Colonic mucosa (tissue), 4 donors: ENCODE measurements at regions not wholly inside any gene's neighbourhood (a gene's known extent, or its start where the extent isn't known, plus 50 kb on each side); places are given as distances from the start of the nearest gene placed in this dataset.

Source experiments
- DNase-seq: peaks from one replicate; pipeline ENCODE4 v3.0.0-alpha.2; 2020
- H3K27ac ChIP-seq: fragments of 200-600 bp; one replicate; pipeline ENCODE4 v1.8.0; 2021
- H3K27me3 ChIP-seq: fragments of 200-600 bp; one replicate; pipeline ENCODE4 v1.8.0; 2021
- H3K36me3 ChIP-seq: fragments of 200-600 bp; one replicate; pipeline ENCODE4 v1.8.0; 2021
- H3K4me1 ChIP-seq: fragments of 200-600 bp; one replicate; pipeline ENCODE4 v1.8.0; 2021; ENCODE audit warnings: mild to moderate bottlenecking
- H3K4me3 ChIP-seq: fragments of 200-600 bp; one replicate; pipeline ENCODE4 v1.8.0; 2021
- H3K9ac ChIP-seq, 2 donors: one replicate each; pipeline ENCODE4 v1.7.0; 2013; ENCODE audit warnings: control low read depth in 2 of 2, low read depth in 2 of 2, low read length in 2 of 2
- H3K9me3 ChIP-seq: fragments of 200-600 bp; one replicate; pipeline ENCODE4 v1.8.0; 2021
- CTCF ChIP-seq: fragments of 200-600 bp; IDR thresholded peaks from one replicate; pipeline ENCODE4 v1.8.0; 2022; ENCODE audit warnings: antibody characterized with exemption, mild to moderate bottlenecking
- intact Hi-C: fragments of 100-400 bp; cut with DNase I; formaldehyde crosslinking; loops from one replicate; pipeline ENCODE4 v1.14.1; 2022
- donor health status: healthy.
- donor health status: DM: no; HTN: no; CAD: no.
- donor health status: DM: no; HTN: no; CAD: no.

GRCh38 chr16:72388007-72388406 lies 216.1 kb upstream of the PMFBP1 start:
- Histone ChIP-seq H3K36me3 (no peaks in the 10 kb centered on the region), H3K27ac (no peak overlapping the region), H3K9me3 (no peaks in the 10 kb centered on the region), H3K4me3 (no peak overlapping the region), H3K4me1 (no peaks in the 10 kb centered on the region), H3K9ac (no peak overlapping the region), H3K27me3 (no peaks in the 10 kb centered on the region)
- no peak for DNase-seq
- intact Hi-C loops, result no loop called here
- TF ChIP-seq CTCF, result no peak

- DNase-seq, result no peak
- Histone ChIP-seq H3K9ac (no peak overlapping the region), H3K36me3 (no peaks in the 10 kb centered on the region), H3K4me1 (no peaks in the 10 kb centered on the region), H3K27me3 (no peaks in the 10 kb centered on the region), H3K4me3 (no peak overlapping the region), H3K27ac (no peak overlapping the region), H3K9me3 (no peaks in the 10 kb centered on the region)
- intact Hi-C loops, result no loop called here
- TF ChIP-seq CTCF, result no peak
These were observed 212.7 kb upstream of the PMFBP1 start for GRCh38 chr16:72384651-72385050.

- H3K4me1 ChIP-seq, result no peaks in the 10 kb centered on the region
- TF ChIP-seq CTCF, result no peak
- no peak overlapping the region for H3K27ac ChIP-seq
- H3K9me3 ChIP-seq, result no peaks in the 10 kb centered on the region
- intact Hi-C loops, result no loop called here
- H3K36me3 ChIP-seq, result no peaks in the 10 kb centered on the region
- no peaks in the 10 kb centered on the region for H3K27me3 ChIP-seq
- no peak overlapping the region for H3K4me3 ChIP-seq
- DNase-seq, result no peak
- no peak overlapping the region for H3K9ac ChIP-seq
These were observed 208.3 kb upstream of the PMFBP1 start for GRCh38 chr16:72380283-72380682.

GRCh38 chr16:72373201-72373600 lies 201.2 kb upstream of the PMFBP1 start:
- no peaks in the 10 kb centered on the region for H3K9me3 ChIP-seq
- H3K9ac ChIP-seq, result no peak overlapping the region
- no peaks in the 10 kb centered on the region for H3K27me3 ChIP-seq
- no peak for TF ChIP-seq CTCF
- no peaks in the 10 kb centered on the region for H3K36me3 ChIP-seq
- intact Hi-C loops, result no loop called here
- no peak overlapping the region for H3K4me3 ChIP-seq
- H3K27ac ChIP-seq, result no peak overlapping the region
- no peak for DNase-seq
- no peaks in the 10 kb centered on the region for H3K4me1 ChIP-seq

- no peaks in the 10 kb centered on the region for H3K36me3 ChIP-seq
- TF ChIP-seq CTCF, result no peak
- no peak overlapping the region for H3K9ac ChIP-seq
- DNase-seq, result no peak
- H3K27me3 ChIP-seq, result no peaks in the 10 kb centered on the region
- no peaks in the 10 kb centered on the region for H3K9me3 ChIP-seq
- no peak overlapping the region for H3K27ac ChIP-seq
- no peaks in the 10 kb centered on the region for H3K4me1 ChIP-seq
- intact Hi-C loops, result no loop called here
- no peak overlapping the region for H3K4me3 ChIP-seq
These were observed 200.4 kb upstream of the PMFBP1 start for GRCh38 chr16:72372087-72373045.
